ENCODE measurements at regions not wholly inside any gene's neighbourhood (a gene's known extent, or its start where the extent isn't known, plus 50 kb on each side); places are given as distances from the start of the nearest gene placed in this dataset.

GRCh38 chr9:129469188-129469987 is 151.5 kb downstream of the C9orf50 start:
- DNase-seq: no peak

DNA sequence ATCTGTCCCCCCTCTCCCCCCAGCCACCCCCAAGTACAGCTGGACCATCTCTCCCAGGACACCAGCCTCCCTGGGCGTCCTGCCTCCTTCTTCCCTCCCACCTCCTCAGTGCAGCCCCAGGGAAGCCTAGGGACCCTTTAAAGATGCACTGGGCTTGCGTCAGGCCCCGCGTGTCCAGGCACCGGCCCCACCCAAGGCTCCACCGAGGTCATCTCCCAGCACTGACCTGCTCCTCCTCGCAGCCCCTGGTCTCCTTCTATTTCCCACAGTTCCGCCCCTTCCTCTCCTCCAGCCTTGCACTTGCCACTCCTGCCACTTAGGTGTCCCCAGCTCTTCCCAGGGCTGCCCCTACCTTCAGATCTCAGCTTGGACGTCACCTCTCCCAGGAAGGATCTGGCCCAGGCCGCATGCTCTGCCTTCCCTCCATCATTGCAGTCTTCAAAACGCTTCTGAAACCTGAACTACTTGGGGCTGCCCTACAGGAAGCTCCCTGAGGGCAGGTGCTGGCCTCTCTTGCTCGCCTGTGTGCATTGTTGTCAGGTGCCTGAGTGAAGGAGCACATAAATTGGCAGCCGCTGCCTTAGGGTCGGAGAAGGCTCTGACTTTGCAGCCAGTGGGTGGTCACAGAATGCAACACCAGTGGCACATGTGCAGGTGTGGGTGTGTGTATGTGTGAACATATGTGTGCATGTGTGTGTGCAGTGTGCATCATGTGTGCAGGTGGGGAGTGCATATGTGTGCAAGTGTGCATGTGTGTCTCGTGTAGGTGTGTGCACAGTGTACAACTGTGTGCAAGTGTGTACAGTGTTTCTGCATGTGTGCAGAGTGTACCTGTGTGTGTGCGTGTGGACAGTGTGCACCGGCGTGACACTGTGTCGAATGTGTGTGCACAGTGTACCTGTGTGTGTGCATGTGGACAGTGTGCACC is 152.9 kb downstream of the C9orf50 start:
- DNase-seq: no peak

DNA sequence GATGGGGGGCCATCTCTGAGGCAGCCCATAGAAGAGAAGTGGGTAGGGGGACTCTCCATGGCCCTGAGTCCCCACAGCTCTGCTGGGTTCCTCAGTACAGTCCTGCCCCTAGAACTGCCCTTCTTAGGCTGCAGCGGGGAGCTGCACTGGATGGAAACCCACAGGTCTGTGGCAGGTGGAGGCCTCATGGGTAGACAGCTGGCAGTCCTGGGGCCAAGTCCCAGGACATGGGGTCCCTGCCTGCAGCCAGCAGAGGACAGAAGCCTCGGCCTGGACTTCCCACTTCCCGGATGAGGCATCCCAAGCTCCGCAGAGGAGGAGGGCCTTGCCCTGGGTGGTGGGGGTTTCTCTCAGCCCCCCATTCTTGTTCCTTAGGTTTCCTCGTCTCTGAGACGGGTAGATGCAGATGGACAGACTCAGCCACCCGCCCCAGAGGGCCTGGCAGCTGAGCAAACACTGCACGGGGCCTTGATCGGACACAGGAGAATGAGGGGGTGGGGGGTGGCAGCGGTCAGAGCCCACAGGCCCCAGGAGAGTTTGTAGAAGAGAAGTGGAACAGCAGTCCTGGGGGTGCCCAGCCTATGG is 153.8 kb downstream of the C9orf50 start:
- no peak for DNase-seq

GRCh38 chr9:129465834-129466535 is 154.9 kb downstream of the C9orf50 start:
- no peak for DNase-seq

- DNase-seq: no peak
These were observed 155.7 kb downstream of the C9orf50 start for GRCh38 chr9:129464972-129465833.

- DNase-seq: no peak
These were observed 156.9 kb downstream of the C9orf50 start for GRCh38 chr9:129463994-129464393.

DNA sequence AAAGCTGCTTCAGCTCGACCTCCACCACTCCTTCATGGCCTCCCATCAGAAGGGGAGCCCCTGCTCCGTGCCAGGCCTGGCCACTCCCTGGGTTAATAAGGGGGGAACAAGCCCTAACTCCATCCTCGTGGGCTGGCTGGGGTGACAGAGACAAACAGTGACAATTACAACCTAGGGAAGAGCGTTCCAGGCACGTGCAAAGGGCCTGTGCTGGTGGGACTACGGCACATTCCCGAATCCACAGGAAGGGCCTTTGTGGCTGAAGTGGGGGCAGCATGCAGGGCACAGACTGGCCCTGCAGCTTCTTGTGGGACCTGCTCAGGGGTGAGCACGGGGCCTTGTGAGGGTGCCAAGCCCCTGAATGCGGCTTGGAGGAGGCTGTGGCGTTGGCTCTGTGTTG is 157.4 kb downstream of the C9orf50 start:
- no peak for DNase-seq

- no peak for DNase-seq
These were observed 158.5 kb downstream of the C9orf50 start for GRCh38 chr9:129462360-129462759.

- DNase-seq: peak; percentile 83
These were observed 160.3 kb downstream of the C9orf50 start for GRCh38 chr9:129460323-129461261.

- DNase-seq: no peak
These were observed 161.2 kb downstream of the C9orf50 start for GRCh38 chr9:129459547-129460322.

GRCh38 chr9:129458663-129459546 is 162.0 kb downstream of the C9orf50 start:
- no peak for DNase-seq

DNA sequence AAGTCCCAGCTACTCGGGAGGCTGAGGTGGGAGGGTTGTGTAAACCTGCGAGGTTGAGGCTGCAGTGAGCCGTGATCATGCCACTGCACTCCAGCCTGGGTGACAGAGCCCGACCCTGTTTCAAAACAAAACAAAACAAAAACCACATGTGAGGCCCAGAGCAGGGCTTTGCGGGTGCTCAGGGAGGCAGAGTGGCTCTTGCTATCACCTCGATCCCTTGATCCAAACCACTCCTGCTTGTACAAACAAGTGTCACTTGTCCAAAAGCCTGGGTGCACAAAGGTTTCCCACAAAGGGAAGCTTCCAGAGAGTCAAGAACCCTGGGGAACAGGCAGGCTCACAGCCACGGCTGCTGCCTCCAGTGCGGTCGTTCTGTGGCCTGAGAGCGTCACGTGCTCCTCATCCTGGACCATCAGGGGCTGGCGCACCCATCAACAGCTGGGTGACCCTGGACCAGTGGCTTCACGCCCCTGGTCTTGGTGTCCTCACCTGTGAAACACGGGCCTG is 162.7 kb downstream of the C9orf50 start:
- DNase-seq: no peak

DNA sequence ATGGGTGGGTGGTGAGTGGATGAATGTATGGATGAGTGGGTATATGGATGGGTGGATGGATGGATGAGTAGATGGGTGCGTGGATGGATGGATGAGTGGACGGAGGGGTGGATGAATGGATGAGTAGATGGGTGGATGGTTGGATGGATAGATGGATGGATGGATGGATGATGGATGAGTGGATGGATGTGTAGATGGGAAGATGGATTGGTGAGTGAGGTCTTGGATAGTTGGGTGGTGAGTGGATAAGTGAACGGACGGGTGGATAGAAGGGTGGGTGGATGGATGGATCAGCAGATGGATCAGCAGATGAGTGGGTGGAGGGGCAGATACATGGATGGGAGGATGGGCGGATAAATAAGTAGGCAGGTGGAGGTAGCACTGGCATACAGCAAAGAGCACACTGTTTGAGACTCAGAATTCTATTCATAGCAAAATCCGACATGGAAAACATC is 163.5 kb downstream of the C9orf50 start:
- DNase-seq: no peak

DNA sequence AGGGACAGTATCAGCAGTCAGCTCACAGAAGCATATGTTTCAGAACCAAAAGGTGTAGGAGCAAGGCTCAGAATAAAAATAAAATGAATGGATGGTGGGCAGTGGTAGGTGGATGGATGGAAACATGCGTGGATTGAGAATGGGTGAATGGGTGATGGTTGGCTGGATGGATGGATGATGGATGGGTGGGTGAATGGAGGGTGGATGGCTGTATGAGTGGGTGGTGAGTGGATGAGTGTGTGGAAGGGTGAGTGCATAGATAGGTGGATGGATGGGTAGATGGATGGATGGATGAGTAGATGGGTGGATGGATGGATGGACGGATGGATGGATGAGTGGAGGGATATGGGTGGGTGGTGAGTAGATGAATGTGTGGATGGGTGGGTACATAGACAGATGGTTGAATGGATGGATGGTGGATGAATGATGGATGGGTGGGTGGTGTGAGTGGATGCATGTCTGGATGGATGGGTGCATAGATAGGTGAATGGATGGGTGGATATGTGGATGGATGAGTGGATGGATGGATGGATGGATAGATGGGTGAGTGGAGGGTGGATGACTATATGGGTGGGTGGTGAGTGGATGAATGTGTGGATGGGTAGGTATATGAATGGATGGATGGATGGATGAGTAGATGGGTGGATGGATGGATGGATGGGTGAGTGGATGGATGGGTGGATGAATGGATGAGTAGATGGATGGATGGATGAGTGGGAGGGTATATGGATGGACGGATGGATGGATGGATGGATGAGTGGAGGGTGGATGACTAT is 164.2 kb downstream of the C9orf50 start:
- DNase-seq: no peak

DNA sequence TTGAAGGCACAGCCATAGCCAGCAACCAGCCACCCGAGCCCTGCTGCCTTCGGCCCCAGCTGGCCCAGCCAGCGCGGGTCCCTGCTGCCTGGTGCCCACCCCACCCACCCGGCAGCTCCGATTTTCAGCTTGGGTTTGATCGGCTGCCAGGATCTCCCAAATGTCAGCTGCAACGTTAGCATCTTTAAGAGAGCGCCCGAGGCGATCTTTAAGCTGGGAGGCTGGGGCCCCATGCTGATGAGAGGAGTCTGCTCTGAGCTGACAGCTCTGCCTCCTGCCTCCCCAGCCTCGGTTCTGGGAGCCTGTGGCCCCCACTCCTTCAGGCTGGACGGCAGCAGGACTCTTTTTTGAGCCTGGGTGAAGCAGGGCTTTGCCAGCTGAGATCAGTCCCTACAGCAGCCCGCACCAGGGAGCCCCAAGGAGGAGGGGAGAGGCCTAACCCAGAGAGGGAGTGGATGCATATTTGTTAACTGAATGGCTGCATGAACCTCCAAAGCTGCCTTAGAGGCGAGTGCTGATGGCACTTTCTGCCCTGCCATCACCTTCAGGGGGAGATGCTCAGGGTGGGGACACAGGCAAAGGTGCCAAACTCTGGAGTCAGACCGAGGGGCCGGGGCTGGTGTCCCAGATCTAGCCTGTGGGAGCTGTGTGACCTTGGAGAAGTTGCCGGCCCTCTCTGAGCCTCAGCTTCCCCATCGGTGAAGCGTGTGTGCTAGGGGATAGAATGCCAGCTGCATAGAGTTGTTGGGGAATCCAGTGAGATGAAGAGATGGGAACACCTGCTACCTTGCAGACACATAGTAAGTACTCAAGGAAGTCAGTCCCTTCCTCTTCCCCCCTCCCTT is 165.5 kb downstream of the C9orf50 start:
- no peak for DNase-seq

DNA sequence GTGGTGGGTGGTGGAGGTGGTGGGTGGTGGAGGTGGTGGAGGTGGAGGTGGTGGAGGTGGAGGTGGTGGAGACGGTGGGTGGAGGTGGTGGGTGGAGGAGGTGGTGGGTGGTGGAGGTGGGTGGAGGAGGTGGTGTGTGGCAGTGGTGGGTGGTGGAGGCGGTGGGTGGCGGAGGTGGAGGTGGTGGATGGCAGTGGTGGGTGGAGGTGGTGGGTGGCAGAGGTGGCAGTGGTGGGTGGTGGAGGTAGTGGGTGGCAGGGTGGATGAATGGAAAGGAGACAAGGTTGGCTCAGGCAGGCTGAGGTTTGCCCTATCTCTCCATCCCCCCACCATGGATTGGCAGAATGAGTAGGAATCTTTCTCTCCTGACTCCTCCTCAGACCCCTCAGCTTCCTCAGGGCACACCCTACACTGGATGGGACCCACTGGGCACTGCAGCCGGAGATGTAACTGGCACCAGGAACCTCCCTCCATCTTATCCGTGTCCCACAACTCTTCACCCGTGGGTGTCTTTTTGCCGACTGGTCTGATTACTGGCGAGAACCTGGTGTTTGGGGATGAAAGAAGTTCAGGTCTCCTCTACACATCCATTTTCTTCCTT is 166.3 kb downstream of the C9orf50 start:
- no peak for DNase-seq

Measured in NCI-H345 (cell line).